PFSK-1 (cell line): ENCODE measurements at regions not wholly inside any gene's neighbourhood (a gene's known extent, or its start where the extent isn't known, plus 50 kb on each side); places are given as distances from the start of the nearest gene placed in this dataset.

ENCODE experiments used
- FOXP2 ChIP-seq: optimal IDR thresholded peaks from 2 replicates; pipeline ENCODE3; 2011; ENCODE audit warnings: borderline replicate concordance, control low read depth, inconsistent platforms; ENCODE audit not compliant: insufficient read depth; ENCODE audit errors: extremely low read length, extremely low read depth
- POLR2AphosphoS5 ChIP-seq: IDR thresholded peaks from 2 replicates; pipeline ENCODE4 v1.6.1; 2012; ENCODE audit warnings: low read depth, mild to moderate bottlenecking, control low read depth, low read length, moderate library complexity
- REST ChIP-seq, 2 experiments: IDR thresholded peaks; 2 replicates each; pipeline versions ENCODE4 v1.6.1 to v1.8.0; 2011 to 2012; ENCODE audit warnings: low read depth in 2 of 2, low read length in 2 of 2, control low read depth in 1 of 2, inconsistent platforms in 1 of 2, mild to moderate bottlenecking in 1 of 2, moderate library complexity in 1 of 2; ENCODE audit not compliant: insufficient read depth in 1 of 2
- SIN3A ChIP-seq: IDR thresholded peaks from 2 replicates; pipeline ENCODE4 v1.6.1; 2012; ENCODE audit warnings: mild to moderate bottlenecking, low read length, moderate library complexity, borderline replicate concordance; ENCODE audit not compliant: insufficient read depth
- TAF1 ChIP-seq: IDR thresholded peaks from 2 replicates; pipeline ENCODE4 v1.6.1; 2012; ENCODE audit warnings: low read length, control low read depth, borderline replicate concordance; ENCODE audit not compliant: insufficient read depth

DNA sequence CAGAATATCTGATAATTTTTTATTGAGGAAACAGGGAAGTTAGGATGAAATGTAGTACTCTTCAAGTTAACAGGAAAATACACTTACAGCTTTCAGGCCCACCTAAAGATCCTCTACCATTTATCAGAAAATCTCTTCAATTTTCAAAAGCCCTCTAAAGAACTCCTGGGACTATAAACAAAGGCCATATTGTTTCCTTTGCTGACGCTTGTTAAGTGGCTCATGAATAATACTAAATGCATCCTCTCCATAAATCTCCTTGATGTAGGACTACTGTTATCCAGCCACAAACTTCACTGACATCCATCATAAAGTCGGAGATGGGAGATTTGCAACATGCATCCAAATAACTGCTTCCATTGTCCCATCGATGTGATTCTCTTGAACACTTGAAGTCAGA is 326.5 kb downstream of the ZIC1 start:
- TF ChIP-seq POLR2AphosphoS5 (no peak), REST (IDR thresholded peaks at IDR 0.05; ENCODE audit: insufficient read depth in 1 of 2, low read depth in 2 of 2, low read length in 2 of 2) (no peak), SIN3A (no peak), FOXP2 (no peak), TAF1 (no peak)

- TF ChIP-seq FOXP2 (no peak), POLR2AphosphoS5 (no peak), SIN3A (no peak)
Observed at GRCh38 chr3:147736226-147736625, 327.1 kb downstream of the ZIC1 start.

DNA sequence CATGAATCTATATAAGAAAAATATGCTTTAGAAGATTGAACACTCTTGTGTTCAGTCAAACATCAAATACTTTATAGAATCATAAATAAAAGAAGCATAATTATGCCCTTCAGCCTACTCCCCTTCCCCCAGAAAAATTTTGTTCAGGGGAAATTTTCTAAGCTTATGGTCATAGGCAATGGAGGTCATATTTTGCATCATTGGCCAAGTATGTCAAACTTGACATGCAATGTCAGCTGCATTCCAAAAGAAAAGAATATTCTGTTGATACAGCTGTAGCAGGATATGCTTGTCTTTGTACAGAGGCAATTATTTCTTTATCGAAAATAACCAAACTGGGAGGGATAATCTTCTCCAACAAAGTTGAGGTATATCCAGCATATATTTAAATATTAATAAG is 328.2 kb downstream of the ZIC1 start:
- TF ChIP-seq REST (IDR thresholded peaks at IDR 0.05; ENCODE audit: insufficient read depth in 1 of 2, low read depth in 2 of 2, low read length in 2 of 2) = no peak
- TF ChIP-seq SIN3A = no peak
- TF ChIP-seq FOXP2 = no peak

DNA sequence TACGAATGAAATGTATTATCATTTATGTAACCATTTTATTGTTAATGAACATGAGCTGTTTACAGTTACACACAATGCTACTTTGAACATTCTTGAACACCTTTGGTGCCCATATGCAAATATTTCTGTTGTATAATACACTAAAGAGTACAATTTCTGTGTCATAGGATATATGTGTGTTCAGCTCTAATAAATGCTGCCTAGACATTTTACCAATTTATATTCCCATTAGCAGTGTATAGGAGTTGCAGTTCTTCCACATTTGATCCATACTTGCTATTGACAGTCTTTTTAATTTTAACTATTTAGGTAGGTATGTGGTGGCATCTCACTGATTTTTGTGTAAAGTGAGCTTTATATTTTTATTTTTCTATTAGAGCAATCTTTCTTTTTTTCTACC is 331.8 kb downstream of the ZIC1 start:
- TF ChIP-seq FOXP2 (no peak), SIN3A (no peak), TAF1 (no peak), POLR2AphosphoS5 (no peak), REST (IDR thresholded peaks at IDR 0.05; ENCODE audit: insufficient read depth in 1 of 2, low read depth in 2 of 2, low read length in 2 of 2) (no peak)

DNA sequence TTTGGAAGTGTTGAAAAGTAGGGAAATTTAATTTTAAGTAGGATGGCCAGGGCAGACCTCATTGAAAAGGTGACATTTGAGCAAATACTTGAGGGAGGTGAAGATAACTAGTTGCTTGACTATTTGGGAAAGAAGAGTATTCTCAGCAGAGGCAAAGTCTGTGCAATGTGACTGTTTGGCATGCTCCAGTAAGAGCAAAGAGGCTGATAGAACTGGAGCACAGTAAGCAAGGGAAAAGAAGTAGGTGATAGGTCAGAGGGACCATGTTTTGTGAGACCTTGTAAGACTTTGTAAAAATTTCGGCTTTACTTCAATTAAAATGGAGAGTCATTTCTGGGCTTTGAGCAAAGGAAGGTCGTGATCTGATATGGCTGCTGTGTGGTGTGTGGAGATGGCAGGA is 335.8 kb downstream of the ZIC1 start:
- TF ChIP-seq SIN3A = no peak

DNA sequence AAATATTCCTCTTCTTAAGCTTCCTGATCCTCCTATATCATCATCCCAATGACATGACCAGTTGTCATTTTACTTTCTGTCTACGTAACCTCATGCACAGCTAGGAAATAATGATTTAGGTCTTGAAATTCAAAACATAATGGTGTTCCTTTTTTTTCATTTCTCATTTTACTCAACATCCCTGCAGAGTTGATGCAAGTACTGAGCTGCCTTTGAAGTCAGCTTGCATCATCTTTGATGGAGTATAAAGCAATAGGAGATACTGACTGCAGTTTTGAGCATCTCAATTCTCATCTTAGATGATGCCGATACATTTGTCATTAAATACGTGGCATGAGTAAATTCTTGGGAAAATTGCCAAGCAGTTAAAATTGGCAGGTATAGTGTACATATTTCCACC is 346.1 kb downstream of the ZIC1 start:
- TF ChIP-seq SIN3A (no peak), TAF1 (no peak), POLR2AphosphoS5 (no peak), FOXP2 (no peak), REST (IDR thresholded peaks at IDR 0.05; ENCODE audit: insufficient read depth in 1 of 2, low read depth in 2 of 2, low read length in 2 of 2) (no peak)

GRCh38 chr3:147756476-147756875 is 347.3 kb downstream of the ZIC1 start:
- TF ChIP-seq SIN3A (no peak), FOXP2 (no peak), POLR2AphosphoS5 (no peak), REST (IDR thresholded peaks at IDR 0.05; ENCODE audit: insufficient read depth in 1 of 2, low read depth in 2 of 2, low read length in 2 of 2) (no peak), TAF1 (no peak)
